Muscle of back (tissue), 3 donors: ENCODE measurements at regions not wholly inside any gene's neighbourhood (a gene's known extent, or its start where the extent isn't known, plus 50 kb on each side); places are given as distances from the start of the nearest gene placed in this dataset.
"Not testable (repeated sequence)": the region's sequence is repeated elsewhere in the genome, so short reads cannot be mapped to it uniquely, and the experiment has no call there.

Source experiments
- DNase-seq, 3 donors: peaks; one replicate each; pipeline versions ENCODE4 v3.0.0 to v3.0.0-alpha.2; 2013

GRCh38 chr14:105776112-105776511 is 249.7 kb downstream of the TMEM121 start:
- not testable (repeated sequence) for DNase-seq

GRCh38 chr14:105776924-105777323 is 250.5 kb downstream of the TMEM121 start:
- no peak for DNase-seq

- no peak for DNase-seq
Measured at GRCh38 chr14:105783707-105784106, 257.3 kb downstream of the TMEM121 start.

GRCh38 chr14:105793836-105794235 is 267.5 kb downstream of the TMEM121 start:
- DNase-seq: no peak

- DNase-seq: no peak
Measured at GRCh38 chr14:105797546-105797945, 271.2 kb downstream of the TMEM121 start.

GRCh38 chr14:105805701-105806100 is 279.3 kb downstream of the TMEM121 start:
- DNase-seq: no peak

- no peak for DNase-seq
Measured at GRCh38 chr14:105806568-105806967, 280.2 kb downstream of the TMEM121 start.

- DNase-seq: no peak
Measured at GRCh38 chr14:105817971-105818711, 291.8 kb downstream of the TMEM121 start.

GRCh38 chr14:105818712-105819005 is 292.3 kb downstream of the TMEM121 start:
- DNase-seq: no peak

- DNase-seq: no peak
Measured at GRCh38 chr14:105830171-105830570, 303.8 kb downstream of the TMEM121 start.

GRCh38 chr14:105836160-105836559 is 309.8 kb downstream of the TMEM121 start:
- no peak for DNase-seq

GRCh38 chr14:105836730-105837129 is 310.3 kb downstream of the TMEM121 start:
- no peak for DNase-seq

- DNase-seq: no peak
Measured at GRCh38 chr14:105837349-105838063, 311.1 kb downstream of the TMEM121 start.

GRCh38 chr14:105838107-105838506 is 311.7 kb downstream of the TMEM121 start:
- no peak for DNase-seq

GRCh38 chr14:105838591-105839424 is 312.4 kb downstream of the TMEM121 start:
- DNase-seq: no peak

- DNase-seq: no peak
Measured at GRCh38 chr14:105839425-105840265, 313.3 kb downstream of the TMEM121 start.

- DNase-seq: no peak
Measured at GRCh38 chr14:105840266-105841021, 314.1 kb downstream of the TMEM121 start.

GRCh38 chr14:105841022-105842009 is 314.9 kb downstream of the TMEM121 start:
- DNase-seq: no peak

GRCh38 chr14:105842105-105842504 is 315.7 kb downstream of the TMEM121 start:
- no peak for DNase-seq
